ENCODE measurements at regions not wholly inside any gene's neighbourhood (a gene's known extent, or its start where the extent isn't known, plus 50 kb on each side); places are given as distances from the start of the nearest gene placed in this dataset.

GRCh38 chr3:78293284-78293683 is 1253.4 kb downstream of the ROBO2 start:
- no peaks in the 10 kb centered on the region for H3K27me3 ChIP-seq
- H3K9me3 ChIP-seq: no peaks in the 10 kb centered on the region
- DNase-seq (ENCODE audit: low spot score in 2 of 2): no peak
- intact Hi-C loops (cut with DNase I): no loop called here
- no peak overlapping the region for H3K4me3 ChIP-seq
- no peaks in the 10 kb centered on the region for H3K4me1 ChIP-seq
- TF ChIP-seq CTCF (IDR thresholded peaks at IDR 0.05): no peak
- H3K36me3 ChIP-seq: no peaks in the 10 kb centered on the region
- H3K27ac ChIP-seq: no peak overlapping the region

- Histone ChIP-seq H3K27ac (no peak overlapping the region), H3K9me3 (no peaks in the 10 kb centered on the region), H3K4me3 (no peak overlapping the region), H3K36me3 (no peaks in the 10 kb centered on the region), H3K27me3 (no peaks in the 10 kb centered on the region), H3K4me1 (no peaks in the 10 kb centered on the region)
- no peak for DNase-seq (ENCODE audit: low spot score in 2 of 2)
- TF ChIP-seq CTCF (IDR thresholded peaks at IDR 0.05): no peak
- intact Hi-C loops (cut with DNase I): no loop called here
Measured at GRCh38 chr3:78304115-78304514, 1264.2 kb downstream of the ROBO2 start.

GRCh38 chr3:78312851-78313250 is 1273.0 kb downstream of the ROBO2 start:
- H3K9me3 ChIP-seq: no peaks in the 10 kb centered on the region
- no peak overlapping the region for H3K4me3 ChIP-seq
- H3K27me3 ChIP-seq: no peaks in the 10 kb centered on the region
- no peak for DNase-seq (ENCODE audit: low spot score in 2 of 2)
- H3K27ac ChIP-seq: no peak overlapping the region
- no peaks in the 10 kb centered on the region for H3K36me3 ChIP-seq
- intact Hi-C loops (cut with DNase I): no loop called here
- no peaks in the 10 kb centered on the region for H3K4me1 ChIP-seq
- TF ChIP-seq CTCF (IDR thresholded peaks at IDR 0.05): no peak

- H3K4me3 ChIP-seq: no peak overlapping the region
- H3K9me3 ChIP-seq: no peaks in the 10 kb centered on the region
- H3K27ac ChIP-seq: no peak overlapping the region
- no peaks in the 10 kb centered on the region for H3K36me3 ChIP-seq
- H3K4me1 ChIP-seq: no peaks in the 10 kb centered on the region
- intact Hi-C loops (cut with DNase I): no loop called here
- no peak for DNase-seq (ENCODE audit: low spot score in 2 of 2)
- TF ChIP-seq CTCF (IDR thresholded peaks at IDR 0.05): no peak
- H3K27me3 ChIP-seq: no peaks in the 10 kb centered on the region
Measured at GRCh38 chr3:78313332-78313731, 1273.4 kb downstream of the ROBO2 start.

GRCh38 chr3:78314327-78314726 is 1274.4 kb downstream of the ROBO2 start:
- H3K4me3 ChIP-seq: no peak overlapping the region
- H3K36me3 ChIP-seq: no peaks in the 10 kb centered on the region
- H3K9me3 ChIP-seq: no peaks in the 10 kb centered on the region
- no peak for DNase-seq (ENCODE audit: low spot score in 2 of 2)
- H3K27ac ChIP-seq: no peak overlapping the region
- no peaks in the 10 kb centered on the region for H3K4me1 ChIP-seq
- TF ChIP-seq CTCF (IDR thresholded peaks at IDR 0.05): no peak
- no peaks in the 10 kb centered on the region for H3K27me3 ChIP-seq
- intact Hi-C loops (cut with DNase I): no loop called here

GRCh38 chr3:78317774-78318173 is 1277.9 kb downstream of the ROBO2 start:
- intact Hi-C loops (cut with DNase I): no loop called here
- no peaks in the 10 kb centered on the region for H3K27me3 ChIP-seq
- H3K27ac ChIP-seq: no peak overlapping the region
- no peaks in the 10 kb centered on the region for H3K4me1 ChIP-seq
- H3K36me3 ChIP-seq: no peaks in the 10 kb centered on the region
- no peak overlapping the region for H3K4me3 ChIP-seq
- no peak for TF ChIP-seq CTCF (IDR thresholded peaks at IDR 0.05)
- DNase-seq (ENCODE audit: low spot score in 2 of 2): no peak
- no peaks in the 10 kb centered on the region for H3K9me3 ChIP-seq
